H1 (cell line): ENCODE measurements at regions not wholly inside any gene's neighbourhood (a gene's known extent, or its start where the extent isn't known, plus 50 kb on each side); places are given as distances from the start of the nearest gene placed in this dataset.

ENCODE experiments used
- CTCF ChIA-PET: fragments of 300-600 bp; sonication (Branson Sonifier 250); formaldehyde crosslinking; loops from one replicate; lab custom pipeline; 2021; ENCODE audit not compliant: partially characterized antibody; lab: Charles Lee
- POLR2A ChIA-PET: fragments of 300-600 bp; sonication (Branson Sonifier 250); formaldehyde crosslinking; loops from one replicate; lab custom pipeline; 2021; ENCODE audit warnings: inconsistent platforms; ENCODE audit not compliant: partially characterized antibody; lab: Charles Lee
- DNase-seq, 2 experiments: peaks; one replicate each; pipeline versions ENCODE4 v3.0.0 to v3.0.0-alpha.2; 2010 to 2022; ENCODE audit warnings: low spot score in 2 of 2, low read depth in 1 of 2, mixed read lengths in 1 of 2
- FAIRE-seq: peaks from 2 replicates; lab custom pipeline; 2011; peaks lifted over from hg19 to GRCh38; lab: Jason Lieb, UNC
- H2AFZ ChIP-seq: 2 replicates; pipeline ENCODE4 v1.8.1; 2012; ENCODE audit warnings: low read length, inconsistent platforms
- H2AK5ac ChIP-seq: 2 replicates; pipeline ENCODE4 v1.6.1; 2013; ENCODE audit warnings: low read depth, low read length
- H2BK120ac ChIP-seq: replicated peaks from 2 replicates; pipeline ENCODE3; 2013; ENCODE audit warnings: low read depth, low read length, inconsistent platforms
- H2BK12ac ChIP-seq: 2 replicates; pipeline ENCODE4 v1.6.1; 2013; ENCODE audit warnings: low read depth, low read length
- H2BK15ac ChIP-seq: 2 replicates; pipeline ENCODE4 v1.6.1; 2013; ENCODE audit warnings: low read length
- H2BK20ac ChIP-seq: 2 replicates; pipeline ENCODE4 v1.6.1; 2013; ENCODE audit warnings: low read length
- H2BK5ac ChIP-seq: 2 replicates; pipeline ENCODE4 v1.6.1; 2013; ENCODE audit warnings: low read depth, low read length
- H3K14ac ChIP-seq: 2 replicates; pipeline ENCODE4 v1.6.1; 2013; ENCODE audit warnings: inconsistent platforms; ENCODE audit not compliant: insufficient read length
- H3K18ac ChIP-seq: 2 replicates; pipeline ENCODE4 v1.6.1; 2013; ENCODE audit warnings: low read length; ENCODE audit errors: extremely low read depth
- H3K23ac ChIP-seq: 2 replicates; pipeline ENCODE4 v1.6.1; 2013; ENCODE audit warnings: inconsistent platforms; ENCODE audit not compliant: insufficient read length
- H3K23me2 ChIP-seq: 2 replicates; pipeline ENCODE4 v1.6.1; 2013; ENCODE audit warnings: low read depth, low read length
- H3K27ac ChIP-seq: 2 replicates; pipeline ENCODE4 v1.6.1; 2011; ENCODE audit warnings: low read depth, low read length, inconsistent platforms
- H3K27me3 ChIP-seq, 4 experiments: replicated peaks in 1 of 4; 1 replicate in 1 of 4; 2 replicates in 3 of 4; pipeline versions ENCODE4 v1.6.1 to v1.8.1; 2011 to 2013; ENCODE audit warnings: low read length in 3 of 4, mild to moderate bottlenecking in 3 of 4, inconsistent platforms in 2 of 4, mixed read lengths in 2 of 4, moderate library complexity in 1 of 4; ENCODE audit not compliant: control insufficient read depth in 3 of 4, insufficient read depth in 3 of 4; ENCODE audit errors: extremely low read depth in 1 of 4
- H3K36me3 ChIP-seq, 4 experiments: 2 replicates each; pipeline versions ENCODE4 v1.6.1 to v1.8.1; 2011 to 2013; ENCODE audit warnings: mild to moderate bottlenecking in 4 of 4, low read length in 3 of 4, moderate library complexity in 2 of 4, control low read depth in 1 of 4, inconsistent platforms in 1 of 4; ENCODE audit not compliant: insufficient read depth in 4 of 4, control insufficient read depth in 2 of 4
- H3K4ac ChIP-seq: replicated peaks from 2 replicates; pipeline ENCODE3; 2013; ENCODE audit warnings: low read length, low read depth, mixed read lengths, inconsistent platforms; ENCODE audit not compliant: insufficient read length
- H3K4me1 ChIP-seq, 4 experiments: replicated peaks in 1 of 4; 1 replicate in 1 of 4; 2 replicates in 3 of 4; pipeline versions ENCODE4 v1.6.1 to v1.8.1; 2011 to 2013; ENCODE audit warnings: low read length in 3 of 4, inconsistent platforms in 2 of 4, mixed read lengths in 1 of 4; ENCODE audit not compliant: insufficient read depth in 4 of 4, control insufficient read depth in 3 of 4
- H3K4me2 ChIP-seq, 2 experiments: 2 replicates each; pipeline versions ENCODE4 v1.6.1 to v1.8.1; 2011 to 2013; ENCODE audit warnings: low read depth in 2 of 2, low read length in 2 of 2, control low read depth in 1 of 2, inconsistent platforms in 1 of 2, mild to moderate bottlenecking in 1 of 2; ENCODE audit not compliant: insufficient read depth in 1 of 2
- H3K4me3 ChIP-seq, 4 experiments: fragments of 200-600, 300-600 bp in 1 of 4; sonication (generic), shearing (Covaris generic), sonication (Bioruptor Twin) in 1 of 4; 2 replicates each; pipeline versions ENCODE4 v1.5.1 to v1.8.1; 2011 to 2016; ENCODE audit warnings: low read length in 4 of 4, low read depth in 3 of 4, control low read depth in 2 of 4, inconsistent platforms in 2 of 4, mild to moderate bottlenecking in 2 of 4, mixed read lengths in 1 of 4, moderate library complexity in 1 of 4; ENCODE audit not compliant: insufficient read depth in 2 of 4; ENCODE audit errors: extremely low read depth in 1 of 4
- H3K56ac ChIP-seq: replicated peaks from 2 replicates; pipeline ENCODE3; 2013; ENCODE audit warnings: low read depth, mild to moderate bottlenecking, mixed read lengths, low read length, inconsistent platforms; ENCODE audit not compliant: insufficient read length
- H3K79me1 ChIP-seq: 2 replicates; pipeline ENCODE4 v1.6.1; 2013; ENCODE audit warnings: low read depth, low read length, control low read depth
- H3K79me2 ChIP-seq, 2 experiments: 2 replicates each; pipeline versions ENCODE4 v1.6.1 to v1.8.1; 2012 to 2013; ENCODE audit warnings: low read length in 2 of 2, mild to moderate bottlenecking in 2 of 2, inconsistent platforms in 1 of 2; ENCODE audit not compliant: insufficient read depth in 2 of 2, control insufficient read depth in 1 of 2
- H3K9ac ChIP-seq, 4 experiments: replicated peaks in 1 of 4; 1 replicate in 1 of 4; 2 replicates in 3 of 4; pipeline versions ENCODE4 v1.6.1 to v1.8.1; 2011 to 2013; ENCODE audit warnings: low read depth in 3 of 4, low read length in 3 of 4, control low read depth in 2 of 4, mild to moderate bottlenecking in 2 of 4, moderate library complexity in 2 of 4, inconsistent platforms in 1 of 4; ENCODE audit errors: extremely low read depth in 1 of 4
- H3K9me3 ChIP-seq, 2 experiments: 2 replicates each; pipeline versions ENCODE4 v1.6.1 to v1.8.1; 2012 to 2013; ENCODE audit warnings: mild to moderate bottlenecking in 2 of 2, moderate library complexity in 2 of 2, control low read depth in 1 of 2, inconsistent platforms in 1 of 2, low read depth in 1 of 2, low read length in 1 of 2, mixed read lengths in 1 of 2; ENCODE audit not compliant: insufficient read depth in 2 of 2
- H4K20me1 ChIP-seq, 2 experiments: replicated peaks in 1 of 2; 2 replicates each; pipeline versions ENCODE3 to v1.8.1; 2011 to 2013; ENCODE audit warnings: inconsistent platforms in 2 of 2, low read length in 2 of 2, mild to moderate bottlenecking in 1 of 2; ENCODE audit not compliant: insufficient read depth in 2 of 2, control insufficient read depth in 1 of 2
- H4K5ac ChIP-seq: 2 replicates; pipeline ENCODE4 v1.6.1; 2013; ENCODE audit warnings: low read length, low read depth, mixed read lengths, inconsistent platforms; ENCODE audit not compliant: insufficient read length
- H4K8ac ChIP-seq: 2 replicates; pipeline ENCODE4 v1.8.0; 2013; ENCODE audit warnings: mild to moderate bottlenecking, moderate library complexity, low read length, inconsistent platforms; ENCODE audit not compliant: insufficient read depth; ENCODE audit errors: extremely low read depth
- H4K91ac ChIP-seq: replicated peaks from 2 replicates; pipeline ENCODE3; 2013; ENCODE audit warnings: low read length, mixed read lengths, inconsistent platforms; ENCODE audit not compliant: insufficient read length
- ATF3 ChIP-seq: IDR thresholded peaks from 2 replicates; pipeline ENCODE4 v1.6.1; 2011; ENCODE audit warnings: low read depth, mild to moderate bottlenecking, low read length; ENCODE audit not compliant: insufficient read depth
- BACH1 ChIP-seq: IDR thresholded peaks from 2 replicates; pipeline ENCODE4 v1.6.1; 2012; ENCODE audit warnings: low read length, improper control_type of control experiment
- CREB1 ChIP-seq: IDR thresholded peaks from 2 replicates; pipeline ENCODE4 v1.6.1; 2012; ENCODE audit warnings: inconsistent platforms
- CTBP2 ChIP-seq: IDR thresholded peaks from 2 replicates; pipeline ENCODE4 v1.7.0; 2011; ENCODE audit warnings: borderline replicate concordance, mild to moderate bottlenecking, moderate library complexity, mixed read lengths, low read length; ENCODE audit not compliant: insufficient read depth, insufficient read length
- PHF8 ChIP-seq: fragments of 200-600 bp; sonication (generic); conservative IDR thresholded peaks from 2 replicates; pipeline ENCODE4 v1.7.1; 2012; ENCODE audit warnings: low read depth, mild to moderate bottlenecking, inconsistent platforms, low read length, moderate library complexity
- WGBS, 2 experiments: shearing (Covaris generic) in 1 of 2; methylation state at CpG; one replicate each; pipeline versions ENCODE4 v1.1.6 to v1.1.7; 2013 to 2015; ENCODE audit warnings: low lambda C conversion rate in 2 of 2, mixed read lengths in 2 of 2, inconsistent platforms in 1 of 2, low coverage in 1 of 2, missing lambda C conversion rate in 1 of 2; ENCODE audit not compliant: insufficient replicate concordance in 2 of 2, insufficient coverage in 1 of 2, insufficient read length in 1 of 2; ENCODE audit errors: extremely low coverage in 1 of 2, missing lambda C conversion rate in 1 of 2; 5-methylcytosine and 5-hydroxymethylcytosine counted together

DNA sequence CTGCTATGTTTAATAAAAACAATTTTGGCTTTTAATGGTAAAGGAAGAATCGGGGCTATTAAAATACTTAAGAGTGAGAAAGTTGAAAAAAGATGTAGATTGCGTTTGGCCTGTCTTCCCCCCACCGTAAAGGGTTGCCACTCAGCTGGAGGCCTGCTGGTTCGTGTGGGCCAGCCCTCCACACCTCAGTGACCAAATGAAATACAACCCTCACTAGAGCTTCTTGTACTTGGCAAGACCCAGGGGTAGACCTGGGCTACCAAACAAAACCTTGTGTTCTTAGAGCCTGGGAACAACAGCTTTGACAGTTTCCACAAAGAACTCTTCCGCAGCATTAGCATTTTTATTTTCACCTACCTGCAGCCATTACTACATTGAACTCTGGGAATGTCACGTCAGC, 152.8 kb upstream of the PABPC3 start:
- no peak for FAIRE-seq
- TF ChIP-seq CTBP2 (no peak), ATF3 (no peak), PHF8 (no peak), BACH1 (no peak), CREB1 (no peak)
- ChIA-PET CTCF (no interaction called here), POLR2A (no interaction called here)
- no peaks in the 10 kb centered on the region for H3K23me2 ChIP-seq
- no peak for DNase-seq
- H3K79me1 ChIP-seq, result no peaks in the 10 kb centered on the region
- H4K91ac ChIP-seq, result no peak overlapping the region
- H3K56ac ChIP-seq, result no peak overlapping the region
- no peak overlapping the region for H3K4me3 ChIP-seq
- H2BK5ac ChIP-seq, result no peak overlapping the region
- H2BK15ac ChIP-seq, result no peak overlapping the region
- peaks cover 0 to 2% (median 0%) of the 10 kb centered on the region in 4 experiments; a peak in 1 of 7 replicates for H3K4me1 ChIP-seq
- H3K9me3 ChIP-seq, result no peaks in the 10 kb centered on the region
- no peak overlapping the region for H2BK12ac ChIP-seq
- H2AFZ ChIP-seq, result no peak overlapping the region
- no peak overlapping the region for H3K9ac ChIP-seq
- H2BK20ac ChIP-seq, result no peak overlapping the region
- H4K5ac ChIP-seq, result no peak overlapping the region
- no peak overlapping the region for H3K4ac ChIP-seq
- no peak overlapping the region for H3K27ac ChIP-seq
- H3K4me2 ChIP-seq, result no peak overlapping the region
- no peaks in the 10 kb centered on the region for H3K79me2 ChIP-seq
- H3K36me3 ChIP-seq, result no peaks in the 10 kb centered on the region
- H3K18ac ChIP-seq, result no peak overlapping the region
- H4K20me1 ChIP-seq, result no peaks in the 10 kb centered on the region
- no peak overlapping the region for H3K14ac ChIP-seq
- no peak overlapping the region for H4K8ac ChIP-seq
- 80 to 89% methylated on average over 1 to 6 of the region's 6 CpGs for WGBS, 2 experiments
- H3K23ac ChIP-seq, result no peak overlapping the region
- no peak overlapping the region for H2AK5ac ChIP-seq
- H3K27me3 ChIP-seq, result no peaks in the 10 kb centered on the region
- H2BK120ac ChIP-seq, result no peak overlapping the region
